ENCODE measurements at regions not wholly inside any gene's neighbourhood (a gene's known extent, or its start where the extent isn't known, plus 50 kb on each side); places are given as distances from the start of the nearest gene placed in this dataset.
"Not testable (repeated sequence)": the region's sequence is repeated elsewhere in the genome, so short reads cannot be mapped to it uniquely, and the experiment has no call there.

DNA sequence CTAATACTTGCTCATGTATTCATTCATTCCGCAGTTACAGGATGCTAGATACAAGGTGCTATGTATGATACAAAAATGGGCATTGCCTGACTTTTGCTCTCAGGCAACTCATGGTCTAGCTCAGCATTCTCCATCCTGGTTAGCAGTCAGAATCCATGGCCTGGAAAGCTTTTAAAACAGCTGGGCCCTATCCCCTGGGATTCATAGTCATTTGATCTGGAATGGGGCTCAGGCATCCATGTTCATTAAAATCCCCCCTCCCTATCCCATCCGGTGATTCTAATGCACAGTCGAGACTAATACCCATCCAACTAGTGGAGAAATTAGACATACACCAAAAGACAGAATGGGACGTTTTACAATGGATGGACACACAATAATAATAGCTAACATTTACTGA lies 104.1 kb upstream of the TMEM132E start:
- no peak for FAIRE-seq
- DNase-seq (ENCODE audit: insufficient read length, low spot score), result no peak

DNA sequence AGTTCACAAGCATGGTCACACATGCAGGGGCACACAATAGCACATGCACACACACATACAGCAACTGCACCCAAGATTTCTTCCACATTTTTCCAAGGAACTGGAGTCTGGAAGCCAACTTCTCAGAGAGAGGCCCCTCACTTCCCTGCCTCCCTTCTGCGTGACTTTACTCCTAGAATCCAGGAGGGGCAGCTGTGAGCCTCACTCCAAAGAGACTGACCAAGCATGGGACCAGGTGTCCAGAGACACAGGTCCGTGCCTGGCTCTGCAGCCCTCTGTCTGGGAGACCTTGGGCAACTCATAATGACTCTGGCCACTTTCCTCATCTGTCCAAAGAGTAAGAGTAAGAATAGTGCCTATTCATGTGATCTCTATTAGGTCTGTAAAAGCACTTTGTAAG lies 104.7 kb upstream of the TMEM132E start:
- no peak for FAIRE-seq
- DNase-seq (ENCODE audit: insufficient read length, low spot score), result no peak

DNA sequence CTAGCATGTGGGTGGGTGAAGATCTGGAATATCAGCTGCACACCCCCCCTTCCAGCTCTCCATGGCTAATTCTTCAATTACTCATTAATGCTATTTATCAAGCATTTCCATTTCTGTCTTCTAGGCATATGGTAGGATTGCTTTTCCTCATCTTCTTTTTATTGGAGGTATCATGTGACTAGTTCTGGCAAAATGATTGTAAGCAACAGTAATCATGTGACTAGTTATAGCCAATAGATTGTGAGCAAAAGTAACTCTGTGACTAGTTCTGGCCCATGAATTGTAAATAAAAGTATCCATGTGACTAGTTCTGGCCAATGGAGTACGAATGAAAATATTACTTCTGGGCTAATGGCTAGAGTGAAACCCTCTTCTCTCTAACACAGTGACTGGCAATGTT lies 107.0 kb upstream of the TMEM132E start:
- no peak for DNase-seq (ENCODE audit: insufficient read length, low spot score)
- no peak for FAIRE-seq

DNA sequence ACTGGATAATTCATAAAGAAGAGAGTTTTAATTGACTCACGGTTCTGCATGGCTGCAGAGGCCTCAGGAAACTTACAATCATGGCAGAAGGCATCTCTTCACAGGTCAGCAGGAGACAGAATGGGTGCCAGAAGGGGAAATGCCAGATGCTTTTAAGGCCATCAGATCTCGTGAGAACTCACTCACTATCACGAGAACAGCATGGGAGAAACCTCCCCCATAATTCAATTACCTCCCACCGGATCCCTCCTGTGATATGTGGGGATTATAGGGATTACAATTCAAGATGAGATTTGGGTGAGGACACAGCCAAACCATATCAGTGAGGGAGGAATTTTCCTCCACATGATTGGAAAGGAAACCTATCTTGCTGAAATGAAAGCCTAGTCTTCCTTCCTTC lies 108.1 kb upstream of the TMEM132E start:
- not testable (repeated sequence) for DNase-seq (ENCODE audit: insufficient read length, low spot score); FAIRE-seq

DNA sequence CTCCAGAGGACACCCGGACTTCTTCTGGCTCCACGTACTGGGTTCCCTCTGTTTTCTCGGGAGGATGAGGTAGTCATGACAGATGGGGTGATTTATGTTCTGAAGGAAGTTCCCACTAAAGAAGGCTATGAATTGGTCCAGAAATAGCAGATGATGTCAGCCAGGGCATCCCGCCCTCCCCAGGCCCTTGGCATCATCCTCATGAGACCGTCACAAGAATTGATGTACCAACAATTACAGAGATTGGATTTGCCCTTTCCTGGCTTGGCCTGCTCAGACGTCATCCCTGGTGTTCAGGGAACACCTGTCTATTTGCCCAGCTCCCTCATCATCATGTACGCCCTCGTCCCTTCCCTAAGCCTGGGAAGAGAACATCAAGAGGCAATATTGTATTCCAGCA lies 102.8 kb upstream of the CCL1 start:
- DNase-seq (ENCODE audit: insufficient read length, low spot score) (no peak), FAIRE-seq (no peak)

DNA sequence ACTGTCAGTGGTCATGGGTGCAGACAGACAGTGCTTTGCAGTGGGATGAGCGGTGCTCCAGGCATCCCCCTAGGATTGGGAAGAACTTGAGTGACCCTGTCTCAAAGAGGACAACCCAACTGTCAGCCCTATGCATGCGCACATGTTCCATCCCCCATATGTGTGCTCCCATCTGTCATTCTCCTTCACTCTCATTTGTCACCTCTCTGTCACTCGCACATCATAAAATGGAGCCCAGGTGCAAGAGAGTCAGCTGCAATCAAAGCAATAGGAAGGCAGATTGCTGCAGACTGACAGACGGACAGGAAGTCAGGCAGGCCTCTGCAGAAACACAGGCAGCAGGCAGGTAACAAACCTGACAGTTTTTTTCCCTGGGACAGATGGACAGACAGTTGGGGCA lies 101.8 kb upstream of the CCL1 start:
- no peak for DNase-seq (ENCODE audit: insufficient read length, low spot score)
- FAIRE-seq, result no peak

DNA sequence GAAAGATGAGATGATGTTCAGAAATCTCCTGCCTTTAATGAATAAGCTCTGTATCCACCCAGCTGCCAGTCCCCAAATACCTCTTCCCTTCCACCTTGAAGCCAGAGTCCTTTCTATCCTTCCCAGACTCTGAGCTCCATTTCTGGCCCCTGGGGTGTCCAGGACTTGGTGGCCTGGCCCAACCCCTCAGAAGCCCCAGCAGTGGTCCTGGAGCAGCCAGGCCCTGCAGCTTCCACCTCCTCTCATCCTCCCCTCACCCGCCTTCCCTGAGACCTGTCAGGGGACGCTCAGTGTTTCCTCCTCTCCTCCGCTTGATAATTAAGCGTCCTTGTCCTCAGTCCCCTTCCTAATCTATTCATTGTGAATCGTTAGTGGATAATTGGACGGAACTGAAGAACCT lies 95.2 kb upstream of the CCL1 start:
- DNase-seq (ENCODE audit: insufficient read length, low spot score), result no peak
- FAIRE-seq, result no peak

DNA sequence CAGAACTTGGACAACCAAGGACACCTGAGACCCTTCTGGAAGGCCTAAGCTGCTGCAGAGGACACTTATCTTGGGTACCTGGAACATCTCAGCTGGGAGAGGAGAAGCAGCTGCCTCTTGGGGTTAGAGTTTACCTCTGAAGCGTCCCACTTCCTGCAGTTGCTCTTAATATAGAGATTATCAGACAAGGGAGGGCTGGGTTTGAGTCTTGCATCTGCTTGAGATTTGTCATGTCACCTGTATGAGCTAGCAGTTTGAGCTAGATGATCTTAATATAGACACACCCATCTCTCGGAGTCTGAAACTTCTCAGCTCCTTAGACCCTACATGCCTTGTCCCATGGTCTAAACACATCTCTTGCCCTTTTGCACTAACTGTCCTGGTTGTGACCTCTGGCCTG lies 93.1 kb upstream of the CCL1 start:
- no peak for FAIRE-seq
- DNase-seq (ENCODE audit: insufficient read length, low spot score), result no peak

DNA sequence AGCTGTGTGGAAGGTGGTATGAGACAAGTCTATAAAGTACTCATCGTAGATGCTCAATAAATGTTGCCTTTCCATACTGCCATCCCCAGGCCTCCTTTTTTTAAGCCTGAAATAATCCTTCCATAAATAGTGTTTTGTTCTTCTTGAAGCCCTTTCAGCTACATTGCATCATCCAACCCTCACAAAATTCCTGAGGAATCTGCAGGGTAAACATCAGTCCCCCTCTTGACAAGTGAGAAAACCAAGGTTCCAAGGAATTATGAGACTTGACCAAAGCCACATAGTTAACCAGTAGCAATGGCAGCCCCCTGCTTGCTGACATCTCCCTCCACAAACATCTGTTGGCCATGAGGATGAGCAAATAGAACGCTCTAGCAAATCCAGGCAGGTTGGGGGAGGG lies 89.7 kb upstream of the CCL1 start:
- FAIRE-seq, result no peak
- no peak for DNase-seq (ENCODE audit: insufficient read length, low spot score)

DNA sequence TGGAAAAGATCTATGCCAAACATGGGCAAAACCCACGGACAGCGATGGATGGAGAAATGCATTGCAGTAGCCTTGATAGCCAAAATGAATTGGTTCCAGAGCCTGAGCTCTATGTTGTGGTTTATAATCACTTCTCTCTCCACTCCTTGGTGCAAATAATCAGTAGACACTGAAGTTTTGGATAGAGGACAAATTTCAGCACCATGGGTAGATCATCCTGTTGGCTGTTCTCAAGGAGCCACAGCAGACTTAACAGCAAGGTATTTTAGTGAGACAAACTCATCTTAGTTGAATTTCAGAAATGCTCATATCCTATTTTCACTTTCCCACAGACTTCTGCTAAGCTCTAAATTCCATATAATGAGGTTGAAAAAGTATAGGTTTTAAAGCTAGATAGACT lies 88.3 kb upstream of the CCL1 start:
- FAIRE-seq, result no peak
- DNase-seq (ENCODE audit: insufficient read length, low spot score), result no peak

DNA sequence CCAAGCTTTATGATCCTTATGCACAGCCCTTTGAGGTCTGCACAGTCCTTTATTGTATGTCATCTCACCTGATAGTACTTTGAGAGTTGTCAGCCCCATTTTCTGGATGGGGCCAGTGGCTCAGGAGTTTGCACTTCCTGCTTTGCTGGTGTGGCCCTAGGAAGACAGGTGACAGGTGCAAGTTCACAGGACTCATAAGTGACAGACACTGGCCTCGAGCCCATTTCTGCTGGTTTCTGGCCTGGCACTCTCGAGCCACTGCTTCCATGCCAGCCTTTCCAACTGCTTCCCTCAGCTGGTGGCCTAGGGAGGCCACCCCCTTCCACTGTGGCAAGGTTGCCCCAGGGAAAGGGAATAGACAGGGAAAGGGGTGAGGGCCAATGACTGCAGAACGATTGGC lies 84.4 kb upstream of the CCL1 start:
- FAIRE-seq (no peak), DNase-seq (ENCODE audit: insufficient read length, low spot score) (no peak)

DNA sequence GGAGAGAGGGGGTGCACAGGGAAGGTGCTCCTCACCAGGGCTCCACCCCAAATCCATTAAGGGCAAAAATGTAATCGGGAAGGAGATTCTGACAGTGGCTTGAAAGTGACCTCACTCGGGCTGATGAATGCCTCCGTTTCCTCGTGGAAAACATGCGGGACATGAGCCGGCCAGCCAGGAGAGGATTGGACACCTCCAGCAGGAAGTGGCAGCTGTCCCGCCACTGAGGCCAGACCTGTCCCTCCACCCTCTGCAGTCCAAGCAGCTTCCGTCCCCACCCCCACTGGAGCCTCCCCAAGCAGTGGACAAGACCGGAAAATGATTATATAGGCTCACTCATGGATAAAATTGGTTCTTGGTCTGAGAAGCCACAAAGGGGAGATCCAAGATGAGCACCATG lies 82.1 kb upstream of the CCL1 start:
- FAIRE-seq, result no peak
- DNase-seq (ENCODE audit: insufficient read length, low spot score), result no peak

DNA sequence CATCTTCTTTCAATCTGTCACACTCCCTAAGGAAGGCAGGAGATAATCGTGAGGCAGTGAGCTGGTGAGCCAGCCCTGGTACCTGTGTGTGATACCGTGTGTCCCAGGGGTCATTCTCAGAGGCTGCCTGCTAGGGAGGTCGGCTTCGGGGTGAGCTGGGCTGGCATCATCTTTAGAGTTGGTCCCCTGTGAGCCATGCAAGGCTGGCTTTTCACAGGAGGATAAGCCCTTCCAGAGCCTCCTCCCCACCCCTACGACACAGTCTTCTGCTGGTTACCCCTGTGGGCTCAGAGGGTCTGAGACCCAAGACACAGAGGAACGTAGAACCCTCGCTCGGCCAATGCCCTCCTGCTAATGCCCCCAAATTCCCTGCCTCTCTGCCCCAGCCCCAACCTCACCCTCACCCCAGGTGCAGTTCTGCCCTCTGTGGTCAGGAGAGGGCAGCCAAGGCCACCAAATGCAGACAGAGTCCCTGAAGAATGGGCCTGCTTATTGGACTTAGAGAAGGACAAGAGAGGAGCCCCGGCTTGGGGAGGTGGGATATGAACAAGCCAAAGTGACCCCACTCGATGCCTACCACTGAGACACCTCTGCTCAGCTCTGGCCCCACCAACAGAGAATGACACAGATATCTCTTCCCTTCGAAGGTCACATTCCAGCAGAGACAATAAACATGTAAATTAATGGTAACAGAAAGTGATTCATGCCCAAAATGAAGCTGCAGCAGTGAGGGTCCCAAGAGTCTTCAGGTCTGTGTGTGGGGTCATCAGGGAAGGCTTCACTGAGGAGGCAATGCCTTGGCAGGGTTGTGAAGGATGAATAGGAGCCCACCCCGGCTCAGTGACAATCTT lies 80.8 kb upstream of the CCL1 start:
- FAIRE-seq (no peak), DNase-seq (ENCODE audit: insufficient read length, low spot score) (no peak)

DNA sequence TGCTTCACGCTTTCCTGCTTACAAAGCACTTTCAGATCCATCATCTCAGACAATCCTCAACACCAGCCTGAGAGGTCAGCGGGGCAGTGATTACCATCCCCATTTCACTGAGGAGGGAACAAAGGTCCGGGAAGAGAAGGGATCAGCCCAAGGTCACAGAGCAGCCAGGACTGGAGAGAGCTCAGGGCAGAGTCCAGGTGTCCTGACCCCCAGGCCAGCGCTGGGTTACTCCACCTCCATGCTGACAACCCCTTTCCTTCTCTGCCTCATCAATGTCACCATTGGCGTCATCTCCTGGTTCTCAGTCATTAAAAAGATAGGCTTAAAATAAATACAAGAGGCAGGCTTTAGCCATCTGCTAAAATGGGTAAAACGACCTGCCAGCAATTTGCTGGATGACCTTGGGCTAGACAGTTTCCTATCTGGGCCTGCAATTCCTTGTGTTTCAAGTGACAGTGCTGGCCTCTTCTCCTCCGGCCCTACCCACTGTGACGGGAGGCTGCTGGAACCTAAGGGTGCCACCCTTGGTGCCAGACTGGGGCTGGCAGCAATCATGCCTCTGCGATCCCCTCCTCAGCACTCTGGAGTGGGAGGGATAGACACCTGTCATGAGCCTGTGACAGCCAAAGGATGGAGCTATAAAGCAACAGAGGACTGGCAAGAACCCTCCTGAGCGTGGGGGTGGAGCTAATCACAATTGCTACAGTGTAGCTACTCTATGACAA lies 79.5 kb upstream of the CCL1 start:
- no peak for FAIRE-seq
- DNase-seq (ENCODE audit: insufficient read length, low spot score), result no peak

DNA sequence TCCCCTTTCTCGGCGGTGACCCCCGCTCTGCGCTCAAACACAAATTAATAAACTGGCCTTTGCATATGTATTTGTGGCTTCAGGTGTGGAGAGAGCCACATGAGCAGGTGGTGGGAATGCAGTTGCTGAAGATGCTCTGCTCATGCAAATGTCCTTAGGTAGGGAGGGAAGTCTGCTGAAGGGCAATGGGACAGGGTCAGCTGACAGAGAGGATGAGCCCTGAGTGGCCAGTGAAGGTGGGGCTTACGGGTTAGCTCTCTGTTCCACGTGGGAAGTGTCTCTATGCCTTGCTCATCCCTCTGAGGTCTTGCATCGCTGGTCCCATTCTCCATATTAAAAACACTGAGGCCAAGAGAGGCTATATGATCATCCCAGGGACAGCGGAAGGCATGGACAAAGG lies 74.2 kb upstream of the CCL1 start:
- DNase-seq (ENCODE audit: insufficient read length, low spot score) (no peak), FAIRE-seq (no peak)

DNA sequence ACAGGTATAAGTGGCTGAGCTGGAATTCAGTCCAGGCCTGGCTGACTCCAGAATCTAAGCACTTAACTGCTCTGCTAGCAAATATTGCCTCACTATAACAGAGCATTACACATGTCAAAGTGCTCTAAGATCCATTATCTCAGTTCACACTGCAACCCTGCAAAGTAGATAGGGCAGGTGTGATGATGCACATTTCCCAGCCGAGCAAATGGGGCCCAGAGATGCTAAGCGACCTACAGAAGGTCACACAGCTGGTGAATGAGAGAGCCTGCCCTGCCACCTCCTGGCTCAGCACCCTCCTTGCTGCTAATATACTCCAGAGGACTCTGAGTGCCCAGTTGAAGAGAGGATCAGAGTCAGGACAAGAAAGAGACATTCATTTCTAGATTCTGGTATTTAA lies 73.6 kb upstream of the CCL1 start:
- FAIRE-seq (no peak), DNase-seq (ENCODE audit: insufficient read length, low spot score) (no peak)

DNA sequence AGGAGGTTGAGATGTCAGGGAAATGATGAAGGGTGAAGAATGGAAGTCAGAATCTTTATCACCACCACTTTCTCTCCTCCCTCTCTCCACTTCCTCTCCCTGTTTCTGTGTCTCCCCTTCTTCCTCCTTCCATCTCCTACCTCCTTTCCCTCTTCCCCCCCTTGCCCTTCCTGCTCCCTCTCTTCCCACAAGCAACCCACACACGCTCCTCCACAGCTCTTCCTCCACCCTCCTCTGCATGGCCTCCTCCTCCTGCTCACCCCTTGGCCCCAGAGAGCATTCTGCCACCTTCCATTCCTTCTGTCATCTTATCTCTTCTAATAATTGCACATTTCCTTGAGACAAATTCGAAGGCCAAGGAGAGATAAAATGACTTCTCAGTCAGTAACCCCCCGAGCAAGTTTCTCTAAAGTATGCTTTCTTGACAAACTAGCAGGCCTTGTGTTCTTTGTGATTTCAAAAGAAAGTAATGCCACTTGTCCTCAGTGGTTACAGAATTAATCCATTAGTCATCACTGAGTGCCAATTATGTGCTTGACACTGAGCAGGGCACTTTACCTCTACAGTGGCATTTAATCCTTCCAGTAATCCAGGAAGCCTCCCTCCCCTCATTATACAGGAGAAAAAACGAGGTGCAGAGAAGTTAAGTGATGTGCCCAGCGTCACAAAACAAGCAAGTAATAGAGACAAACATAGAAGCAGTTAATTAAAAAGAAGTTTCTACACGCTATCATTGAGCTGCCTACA lies 72.3 kb upstream of the CCL1 start:
- FAIRE-seq, result no peak
- no peak for DNase-seq (ENCODE audit: insufficient read length, low spot score)

DNA sequence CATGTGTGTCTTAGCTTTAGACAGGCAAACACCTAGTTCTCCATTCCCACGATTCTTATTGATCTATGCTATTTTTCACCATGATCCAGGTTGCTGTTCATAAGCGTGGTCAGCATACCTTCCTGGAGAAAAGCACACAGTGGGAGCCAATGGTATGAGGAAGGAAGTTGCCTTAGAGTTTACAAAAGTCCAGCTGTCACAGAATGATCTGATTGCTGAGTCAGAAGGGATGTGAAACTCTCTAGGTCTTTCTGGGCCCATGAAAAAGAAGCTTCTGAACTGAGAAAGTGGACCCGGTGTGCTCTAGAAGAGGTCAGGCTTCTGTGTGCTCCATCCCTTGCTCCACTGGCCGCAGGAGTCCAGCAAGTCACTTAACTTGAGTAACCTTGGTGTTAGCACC lies 71.0 kb upstream of the CCL1 start:
- DNase-seq (ENCODE audit: insufficient read length, low spot score) (no peak), FAIRE-seq (no peak)

DNA sequence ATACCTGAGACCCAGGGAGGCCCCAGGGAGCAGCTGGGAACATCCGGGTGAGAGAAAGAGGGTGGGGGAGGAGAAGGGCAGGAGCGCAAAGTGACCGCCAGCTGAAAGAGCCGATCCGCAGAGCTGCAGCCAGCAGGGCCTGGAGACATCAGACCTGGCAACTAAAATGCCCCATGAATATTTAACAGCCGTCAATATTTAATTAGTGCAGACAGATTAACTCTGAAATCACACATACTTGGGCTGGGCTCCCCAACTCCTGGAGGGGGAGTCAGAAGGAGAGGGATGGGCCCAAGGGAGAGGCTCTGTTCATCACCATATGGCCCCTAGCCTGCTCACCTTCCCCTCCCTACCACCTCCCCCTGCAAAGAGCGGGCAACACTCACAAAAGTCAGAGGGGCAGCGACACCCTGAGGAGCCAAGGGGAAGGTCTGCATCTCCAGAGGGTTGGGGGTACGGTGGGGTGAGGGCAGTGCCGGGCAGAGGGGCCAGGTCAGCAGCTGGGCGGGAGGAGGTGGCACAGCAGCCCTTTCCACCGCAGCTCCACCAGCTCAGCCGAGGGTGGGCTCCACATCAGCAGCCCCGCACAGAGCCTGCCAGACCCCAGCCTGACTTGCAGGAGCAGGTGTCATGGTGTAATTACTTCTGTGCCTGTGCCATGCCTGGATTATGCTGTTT lies 61.9 kb upstream of the CCL1 start:
- FAIRE-seq, result no peak
- DNase-seq (ENCODE audit: insufficient read length, low spot score), result no peak

DNA sequence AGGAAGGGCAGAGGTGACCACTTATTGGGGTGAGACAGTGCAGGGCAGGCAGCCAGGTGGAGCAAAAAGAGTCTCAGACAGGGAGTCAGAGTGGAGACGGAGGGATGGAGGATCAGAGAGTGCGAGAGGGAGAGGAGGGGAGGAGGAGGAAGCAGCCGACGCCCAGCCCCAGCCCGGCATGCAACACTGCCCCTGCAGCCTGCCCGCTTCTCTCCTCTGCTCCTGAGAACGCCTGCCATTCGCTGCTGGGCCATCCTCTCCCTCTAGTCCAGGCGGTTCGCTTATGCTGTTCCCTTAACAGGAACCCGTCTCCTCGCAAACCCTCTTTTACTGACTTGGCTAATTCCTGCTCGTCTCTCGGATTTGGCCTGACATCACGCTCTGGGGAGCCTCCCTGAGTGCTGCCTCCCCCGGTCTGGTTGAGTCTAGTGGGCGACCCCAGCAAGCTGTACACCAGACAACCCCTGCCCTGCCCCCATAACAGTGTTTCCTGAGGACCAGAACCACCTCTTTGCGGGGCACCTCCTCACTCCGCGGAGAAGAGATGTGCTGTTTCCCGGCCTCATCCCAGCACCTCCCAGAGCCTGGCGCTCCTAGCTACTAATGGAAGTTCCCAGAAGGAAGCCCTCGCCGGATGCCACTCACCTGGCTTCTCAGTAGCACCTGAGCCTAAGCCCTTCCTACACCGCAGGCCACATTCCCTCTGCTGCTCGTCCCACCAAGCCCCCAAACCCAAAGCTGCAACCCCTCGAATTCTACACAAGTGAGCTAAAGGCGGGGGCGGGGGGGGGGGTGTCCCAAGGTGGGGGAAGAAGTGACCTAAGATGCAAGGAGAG lies 61.2 kb upstream of the CCL1 start:
- no peak for FAIRE-seq
- no peak for DNase-seq (ENCODE audit: insufficient read length, low spot score)
